GM18951 (cell line): ENCODE measurements at regions not wholly inside any gene's neighbourhood (a gene's known extent, or its start where the extent isn't known, plus 50 kb on each side); places are given as distances from the start of the nearest gene placed in this dataset.
"Not testable (repeated sequence)": the region's sequence is repeated elsewhere in the genome, so short reads cannot be mapped to it uniquely, and the experiment has no call there.

Experiments
- POLR2A ChIP-seq: IDR thresholded peaks from 4 replicates; pipeline ENCODE4 v1.6.1; 2011; ENCODE audit warnings: mild to moderate bottlenecking; ENCODE audit not compliant: insufficient read length, insufficient read depth; ENCODE audit errors: extremely low read depth
- in situ Hi-C: fragments of 300-500 bp; cut with MboI; formaldehyde crosslinking; loops from one replicate; pipeline ENCODE4 v1.12.0; 2022; ENCODE audit warnings: low sequenced_read_pairs, mixed read lengths, inconsistent platforms; ENCODE audit not compliant: unreplicated experiment

DNA sequence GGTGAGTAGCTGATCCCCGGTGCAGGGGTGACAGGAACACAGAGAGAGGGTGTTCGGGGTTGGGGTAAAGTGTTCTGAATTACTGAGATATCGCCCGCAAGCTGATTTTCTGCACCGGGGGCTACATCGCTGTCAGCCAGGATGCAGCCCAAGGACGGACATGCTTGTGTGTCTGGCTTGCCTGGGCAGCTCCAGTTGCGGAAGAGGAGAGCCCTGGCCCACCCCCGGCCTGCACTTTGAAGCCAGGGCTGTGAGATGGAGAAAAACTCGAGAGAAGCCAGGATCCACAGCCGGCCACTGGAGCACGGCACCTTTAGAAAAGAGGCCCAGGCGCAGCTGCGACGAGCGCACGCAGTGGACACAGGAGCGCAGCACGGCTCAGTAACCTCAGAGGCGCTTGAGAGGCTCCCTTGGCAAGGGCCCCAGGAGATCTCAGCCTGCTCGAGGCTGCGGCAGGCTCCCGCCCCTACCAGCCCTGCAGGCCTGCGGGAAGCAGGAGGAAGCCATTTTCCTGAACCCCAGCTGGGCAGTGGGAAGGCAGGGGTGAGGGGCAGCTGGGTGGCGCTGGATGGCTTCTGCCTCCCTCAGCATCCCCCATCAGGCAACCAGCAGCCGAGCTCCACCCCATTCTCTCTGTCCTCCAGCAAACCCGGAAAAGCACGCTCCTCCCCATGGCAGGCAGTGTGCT lies 59.2 kb downstream of the C9orf50 start:
- TF ChIP-seq POLR2A: no peak
- in situ Hi-C loops: no loop called here

DNA sequence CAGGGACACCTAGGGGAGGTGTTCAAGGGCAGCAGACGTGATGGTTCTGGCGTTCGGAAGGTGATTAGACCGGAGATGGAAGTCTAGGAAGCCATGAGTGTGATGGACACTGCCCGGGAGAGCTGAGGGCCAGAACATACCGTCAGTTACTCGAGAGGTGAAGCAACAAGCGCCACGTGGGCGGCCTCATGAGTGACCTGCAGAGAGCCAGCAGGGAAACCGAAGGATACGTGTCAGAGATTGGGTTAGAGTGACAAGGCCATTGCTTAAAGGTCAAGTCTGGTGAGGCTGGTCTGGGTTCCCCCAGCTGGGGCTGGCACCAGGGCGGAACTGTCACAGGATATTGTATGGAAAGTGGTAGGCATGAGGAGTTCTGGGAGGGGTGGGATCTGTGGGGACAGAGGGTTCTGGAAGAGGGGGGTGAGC lies 60.0 kb downstream of the C9orf50 start:
- in situ Hi-C loops: no loop called here

GRCh38 chr9:129559506-129559881 lies 61.4 kb downstream of the C9orf50 start:
- no peak for TF ChIP-seq POLR2A
- in situ Hi-C loops: no loop called here

More for the DNA sequence above, 60.0 kb downstream of the C9orf50 start:
- TF ChIP-seq POLR2A: no peak

DNA sequence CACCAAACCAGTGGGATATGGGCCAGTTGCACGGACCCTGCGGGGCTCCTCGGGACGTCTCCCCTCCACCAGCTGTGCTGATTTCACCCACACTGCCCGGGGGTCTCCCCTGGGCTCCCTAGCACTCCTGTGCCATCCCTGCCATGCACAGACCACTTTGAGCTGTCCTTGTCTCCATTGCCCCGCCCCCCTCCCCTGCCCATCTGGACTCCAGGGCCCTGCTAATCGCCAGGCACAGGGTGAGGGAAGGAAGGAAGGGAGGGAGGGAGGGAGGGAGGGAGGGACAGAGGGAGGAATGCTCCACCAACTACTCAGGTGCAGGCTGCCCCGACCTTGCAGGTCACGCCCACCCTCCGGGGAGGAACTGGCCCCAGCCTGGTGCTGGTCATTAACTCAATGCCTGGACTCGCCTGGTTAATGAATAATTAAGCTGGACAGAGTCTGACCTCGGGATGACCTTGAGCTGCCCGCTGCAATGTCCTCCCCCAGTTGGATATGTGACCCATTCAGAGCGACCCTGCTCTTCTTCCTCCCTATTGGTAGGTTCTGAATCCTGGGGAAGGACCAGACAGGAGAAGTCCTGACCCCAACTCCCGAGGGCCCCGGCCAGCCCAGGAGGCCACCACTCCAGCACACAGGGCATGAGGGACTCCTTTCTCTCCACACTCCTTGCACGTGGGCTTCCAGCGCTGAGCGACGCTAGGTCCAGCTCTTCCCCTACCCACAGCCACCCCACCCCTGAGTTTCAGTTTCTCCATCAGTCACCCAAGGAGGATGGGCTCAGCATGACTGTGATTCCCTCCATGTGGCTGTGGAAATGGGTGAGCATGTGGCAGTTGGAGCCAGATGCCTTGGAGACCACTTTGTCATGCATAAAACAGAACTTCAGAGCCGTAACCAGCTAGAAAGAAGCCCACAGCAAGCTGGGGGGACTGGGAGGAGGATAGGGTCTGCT lies 62.1 kb downstream of the C9orf50 start:
- in situ Hi-C loops: no loop called here
- TF ChIP-seq POLR2A: no peak

DNA sequence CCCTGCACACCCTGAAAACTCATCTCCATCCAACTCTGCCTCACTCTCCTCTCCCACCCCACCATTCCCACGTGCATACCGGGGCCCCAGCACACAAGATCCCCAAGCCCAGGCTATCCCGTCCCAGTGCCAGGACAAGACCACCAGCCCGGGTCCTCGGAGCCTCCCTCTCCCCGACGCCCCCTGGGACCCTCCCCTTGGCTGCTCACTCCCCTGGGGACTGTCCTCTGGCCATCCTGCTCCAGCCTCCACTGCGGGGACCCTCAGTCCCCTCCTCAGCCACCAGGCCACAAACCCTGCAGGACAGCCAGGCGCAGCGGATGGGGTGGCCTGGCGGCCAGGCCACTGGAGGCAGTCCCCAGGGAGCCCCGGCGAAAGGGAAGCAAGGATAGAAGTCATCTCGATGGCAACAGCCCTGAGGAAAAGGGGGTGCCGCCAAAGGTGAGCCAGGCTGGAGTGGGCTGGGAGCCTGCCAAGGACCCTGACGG lies 62.8 kb downstream of the C9orf50 start:
- no peak for TF ChIP-seq POLR2A

GRCh38 chr9:129557192-129558036 lies 63.5 kb downstream of the C9orf50 start:
- in situ Hi-C loops: no loop called here
- no peak for TF ChIP-seq POLR2A

More for the DNA sequence above, 62.8 kb downstream of the C9orf50 start:
- in situ Hi-C loops: no loop called here

DNA sequence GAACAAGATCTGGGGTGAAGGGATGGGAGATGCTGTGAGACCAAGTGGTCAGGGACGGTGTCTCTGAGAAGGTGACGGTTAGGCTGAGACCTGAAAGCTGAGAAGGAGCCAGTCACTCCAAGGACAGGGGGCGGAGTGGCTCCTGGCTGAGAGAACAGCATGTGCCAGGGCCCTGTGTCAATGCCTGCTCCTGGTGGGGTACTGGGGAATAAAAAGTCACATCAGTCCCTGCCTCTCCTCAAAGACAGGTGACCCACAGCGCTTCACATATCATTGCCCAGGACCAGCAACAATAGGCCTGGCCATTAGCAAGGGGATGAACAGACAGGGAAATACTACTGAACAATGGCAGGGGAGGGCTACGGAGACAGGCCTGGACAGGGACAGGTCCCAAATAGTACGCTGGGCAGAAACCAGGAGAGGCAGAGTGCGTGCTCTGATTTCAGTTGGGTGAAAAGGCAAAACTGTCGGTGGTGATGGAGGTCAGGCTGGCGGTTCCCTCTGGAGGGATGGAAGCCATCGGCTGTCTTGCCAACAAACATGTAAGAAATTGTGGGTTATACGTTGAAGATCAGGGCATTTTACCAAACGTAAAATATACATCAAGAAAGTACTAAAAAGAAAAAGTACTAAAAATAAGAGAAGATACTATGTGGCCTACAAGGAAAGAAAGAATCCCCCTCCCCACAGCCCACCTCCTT lies 64.3 kb downstream of the C9orf50 start:
- in situ Hi-C loops: no loop called here
- no peak for TF ChIP-seq POLR2A

DNA sequence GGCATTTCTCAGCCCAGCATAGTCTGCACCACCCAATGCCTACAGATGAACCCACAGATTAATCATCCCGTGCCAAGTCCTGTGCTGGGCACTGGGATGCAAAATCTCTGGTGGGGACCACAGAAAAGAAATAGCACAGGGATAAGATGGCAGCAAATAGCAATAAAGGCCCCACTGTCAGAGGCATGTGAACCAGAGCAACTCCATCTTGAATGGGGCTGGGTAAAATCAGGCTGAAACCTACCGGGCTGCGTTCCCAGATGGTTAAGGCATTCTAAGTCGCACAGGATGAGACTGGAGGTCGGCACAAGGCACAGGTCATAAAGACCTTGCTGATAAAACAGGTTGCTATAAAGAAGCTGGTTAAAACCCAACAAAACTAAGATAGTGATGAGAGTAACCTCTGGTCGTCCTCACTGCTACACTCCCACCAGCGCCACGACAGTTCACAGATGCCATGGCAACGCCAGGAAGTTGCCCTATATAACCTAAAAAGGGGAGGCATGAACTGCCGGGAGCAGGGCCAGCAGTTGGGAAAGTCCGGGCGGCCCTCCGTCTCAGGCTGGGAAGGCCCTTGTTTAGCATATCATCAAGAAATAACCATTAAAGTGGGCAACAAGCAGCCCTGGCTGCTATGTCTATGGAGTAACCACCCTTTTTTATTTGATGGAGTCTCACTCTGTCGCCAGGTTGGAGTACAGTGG lies 65.2 kb downstream of the C9orf50 start:
- no peak for TF ChIP-seq POLR2A
- in situ Hi-C loops: no loop called here

DNA sequence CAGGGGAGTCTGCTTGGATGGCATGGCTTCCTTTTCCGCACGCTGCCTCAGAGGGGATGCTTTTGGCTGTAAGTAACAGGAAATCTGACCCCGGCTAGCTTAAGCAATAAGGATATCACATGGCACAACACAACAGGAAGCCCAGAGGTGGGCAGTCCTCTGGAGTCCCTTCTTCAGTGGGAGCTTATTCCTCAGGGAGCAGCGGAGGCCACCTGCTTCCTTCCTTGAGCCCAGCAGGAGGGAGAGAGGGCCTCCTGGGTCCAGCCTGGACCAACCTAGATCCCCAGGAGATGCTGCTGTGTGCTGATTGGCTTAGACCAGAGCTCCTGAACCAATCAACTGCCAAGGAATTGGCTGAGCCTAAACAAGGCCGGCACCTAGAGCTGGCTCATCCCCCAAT lies 66.3 kb downstream of the C9orf50 start:
- no peak for TF ChIP-seq POLR2A
- in situ Hi-C loops: no loop called here

DNA sequence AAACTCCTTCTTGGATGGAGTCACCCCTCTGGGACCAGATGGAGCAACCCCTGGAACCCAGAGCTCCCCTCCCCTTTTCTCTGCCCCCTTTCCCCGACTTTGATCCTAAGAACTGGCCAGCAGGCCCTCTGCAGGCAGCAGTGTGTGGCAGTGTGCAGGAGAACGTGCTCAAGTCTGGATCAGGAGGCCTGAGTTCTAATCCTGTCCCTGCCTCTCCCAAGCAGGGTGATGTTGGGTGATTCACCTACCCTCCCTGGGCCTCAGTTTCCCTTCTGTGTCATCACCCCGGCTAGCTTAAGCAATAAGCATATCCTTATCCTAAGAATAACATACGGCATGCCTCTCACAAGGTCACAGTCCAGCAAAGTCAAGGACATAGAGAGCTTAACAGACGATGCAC lies 67.6 kb downstream of the C9orf50 start:
- TF ChIP-seq POLR2A: no peak
- in situ Hi-C loops: no loop called here

DNA sequence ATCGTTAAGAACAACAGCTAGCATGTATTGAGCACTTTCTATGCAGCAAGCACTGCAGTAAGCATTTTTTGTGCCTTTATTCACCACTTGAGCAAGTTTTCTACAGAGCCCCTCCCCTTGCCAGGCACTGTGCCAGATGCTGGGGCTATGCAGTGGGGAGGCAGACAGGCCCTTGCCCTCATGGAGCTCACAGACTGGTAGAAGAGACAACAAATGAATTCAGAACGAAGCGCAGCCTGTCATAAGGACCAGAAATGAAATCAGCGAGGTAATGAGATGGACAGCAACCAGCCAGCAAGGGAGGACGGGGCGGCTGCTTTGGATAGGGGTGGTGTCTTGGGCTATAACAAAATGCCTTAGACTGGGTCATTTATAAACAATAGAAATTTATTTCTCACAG lies 68.8 kb downstream of the C9orf50 start:
- no peak for TF ChIP-seq POLR2A
- in situ Hi-C loops: no loop called here

DNA sequence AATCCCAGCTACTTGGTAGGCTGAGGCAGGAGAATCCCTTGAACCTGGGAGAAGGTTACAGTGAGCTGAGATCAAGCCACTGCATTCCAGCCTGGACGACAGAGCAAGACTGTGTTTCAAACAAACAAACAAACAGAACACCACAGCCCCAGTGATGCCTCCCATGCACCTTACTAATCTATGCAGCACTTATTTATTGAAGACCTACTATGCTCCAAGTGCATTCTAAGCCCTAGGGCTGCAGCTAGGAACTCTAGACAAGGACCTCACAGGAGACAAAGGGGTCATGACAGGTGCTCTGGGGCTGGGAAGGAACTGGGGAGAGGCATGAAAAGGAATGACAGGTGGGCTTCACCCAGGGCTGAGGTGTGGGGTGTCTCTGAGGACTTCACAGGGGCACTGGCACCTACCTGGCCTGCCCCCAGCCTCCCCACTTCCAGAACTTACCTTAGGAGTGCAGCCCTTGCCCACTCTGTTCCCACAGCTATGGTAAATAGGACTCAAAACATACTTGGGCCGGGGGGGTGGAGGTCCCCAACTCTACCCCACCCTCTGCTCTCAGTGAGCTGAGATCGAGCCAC lies 69.4 kb downstream of the C9orf50 start:
- in situ Hi-C loops: no loop called here
- no peak for TF ChIP-seq POLR2A

- in situ Hi-C loops: not testable (repeated sequence)
Observed at GRCh38 chr9:129550977-129551376, 69.9 kb downstream of the C9orf50 start.
